SK-N-SH treated with all-trans-retinoic acid at 6 μM for 48 hours (cell line): ENCODE measurements at regions not wholly inside any gene's neighbourhood (a gene's known extent, or its start where the extent isn't known, plus 50 kb on each side); places are given as distances from the start of the nearest gene placed in this dataset.
"Not testable (repeated sequence)": the region's sequence is repeated elsewhere in the genome, so short reads cannot be mapped to it uniquely, and the experiment has no call there.

Experiments used
- ATAC-seq: fragments of 200-7000 bp; cut with Tn5 transposase; 3 replicates; pipeline ENCODE4 v1.9.1; 2020; ENCODE audit warnings: mild to moderate bottlenecking, moderate library complexity
- ARNTL ChIP-seq: fragments of 450-650 bp; formaldehyde crosslinking; IDR thresholded peaks from 2 replicates; pipeline ENCODE4 v1.5.0; 2020; ENCODE audit warnings: low read depth, mild to moderate bottlenecking, moderate library complexity, borderline replicate concordance
- BACH2 ChIP-seq: fragments of 250-450 bp; sonication (Bioruptor Pico); IDR thresholded peaks from 2 replicates; pipeline ENCODE4 v1.9.0; 2021; ENCODE audit warnings: mild to moderate bottlenecking, borderline replicate concordance
- CSDC2 ChIP-seq: fragments of 250-450 bp; sonication (Bioruptor Pico); IDR thresholded peaks from 2 replicates; pipeline ENCODE4 v1.5.0; 2020; ENCODE audit warnings: mild to moderate bottlenecking, moderate library complexity
- ESRRG ChIP-seq: fragments of 250-450 bp; sonication (Bioruptor Pico); IDR thresholded peaks from 2 replicates; pipeline ENCODE4 v1.6.1; 2021; ENCODE audit warnings: mild to moderate bottlenecking
- GLIS3 ChIP-seq: fragments of 250-450 bp; sonication (Bioruptor Pico); IDR thresholded peaks from 2 replicates; pipeline ENCODE4 v1.5.0; 2020; ENCODE audit warnings: mild to moderate bottlenecking, moderate library complexity
- ISL1 ChIP-seq: fragments of 250-450 bp; sonication (Bioruptor Pico); IDR thresholded peaks from 2 replicates; pipeline ENCODE4 v2.1.2; 2022; ENCODE audit warnings: mild to moderate bottlenecking, moderate library complexity
- OSR1 ChIP-seq: fragments of 250-450 bp; sonication (Bioruptor Pico); IDR thresholded peaks from 2 replicates; pipeline ENCODE4 v1.8.0; 2022; ENCODE audit warnings: moderate library complexity, mild to moderate bottlenecking, inconsistent platforms
- PPARA ChIP-seq: fragments of 250-450 bp; sonication (Bioruptor Pico); IDR thresholded peaks from 2 replicates; pipeline ENCODE4 v1.5.0; 2020; ENCODE audit warnings: mild to moderate bottlenecking, borderline replicate concordance
- RARB ChIP-seq: fragments of 250-450 bp; sonication (Bioruptor Pico); IDR thresholded peaks from 2 replicates; pipeline ENCODE4 v1.8.0; 2021; ENCODE audit warnings: mild to moderate bottlenecking, moderate library complexity
- SNAI2 ChIP-seq: fragments of 250-450 bp; sonication (Bioruptor Pico); IDR thresholded peaks from 2 replicates; pipeline ENCODE4 v1.5.0; 2020; ENCODE audit warnings: mild to moderate bottlenecking, moderate library complexity
- TCF4 ChIP-seq: fragments of 250-450 bp; sonication (Bioruptor Pico); IDR thresholded peaks from 2 replicates; pipeline ENCODE4 v1.8.0; 2021; ENCODE audit warnings: mild to moderate bottlenecking, moderate library complexity, borderline replicate concordance
- ZC3H10 ChIP-seq: fragments of 250-450 bp; sonication (Bioruptor Pico); IDR thresholded peaks from 2 replicates; pipeline ENCODE4 v1.5.1; 2021; ENCODE audit warnings: mild to moderate bottlenecking, moderate library complexity
- ZFP3 ChIP-seq: fragments of 250-450 bp; sonication (Bioruptor Pico); IDR thresholded peaks from 2 replicates; pipeline ENCODE4 v1.5.0; 2020; ENCODE audit warnings: mild to moderate bottlenecking, moderate library complexity
- ZFP30 ChIP-seq: fragments of 450-650 bp; formaldehyde crosslinking; IDR thresholded peaks from 2 replicates; pipeline ENCODE4 v1.5.0; 2022; ENCODE audit warnings: mild to moderate bottlenecking, moderate library complexity
- ZNF565 ChIP-seq: fragments of 450-650 bp; formaldehyde crosslinking; conservative IDR thresholded peaks from 2 replicates; pipeline ENCODE4 v1.5.0; 2020; ENCODE audit warnings: low read depth, mild to moderate bottlenecking, moderate library complexity
- ZNF70 ChIP-seq: fragments of 450-650 bp; formaldehyde crosslinking; IDR thresholded peaks from 2 replicates; pipeline ENCODE4 v1.5.0; 2020; ENCODE audit warnings: mild to moderate bottlenecking, moderate library complexity
- ZNF8 ChIP-seq: fragments of 450-650 bp; formaldehyde crosslinking; IDR thresholded peaks from 2 replicates; pipeline ENCODE4 v1.5.0; 2020; ENCODE audit warnings: mild to moderate bottlenecking, moderate library complexity
- TF ChIP-seq, protein P1 (sequence below): fragments of 250-450 bp; sonication (Bioruptor Pico); IDR thresholded peaks from 2 replicates; pipeline ENCODE4 v1.8.0; 2020; ENCODE audit warnings: mild to moderate bottlenecking, moderate library complexity, borderline replicate concordance
- TF ChIP-seq, protein P2 (sequence below): fragments of 250-450 bp; sonication (Bioruptor Pico); IDR thresholded peaks from 2 replicates; pipeline ENCODE4 v1.5.1; 2021; ENCODE audit warnings: mild to moderate bottlenecking, moderate library complexity
- TF ChIP-seq, protein P3 (sequence below): fragments of 250-450 bp; sonication (Bioruptor Pico); IDR thresholded peaks from 2 replicates; pipeline ENCODE4 v1.8.0; 2021; ENCODE audit warnings: low read depth, mild to moderate bottlenecking, moderate library complexity, borderline replicate concordance
- TF ChIP-seq, protein P4 (sequence below): fragments of 250-450 bp; sonication (Bioruptor Pico); IDR thresholded peaks from 2 replicates; pipeline ENCODE4 v1.5.1; 2020; ENCODE audit warnings: low read depth, mild to moderate bottlenecking, moderate library complexity

DNA sequence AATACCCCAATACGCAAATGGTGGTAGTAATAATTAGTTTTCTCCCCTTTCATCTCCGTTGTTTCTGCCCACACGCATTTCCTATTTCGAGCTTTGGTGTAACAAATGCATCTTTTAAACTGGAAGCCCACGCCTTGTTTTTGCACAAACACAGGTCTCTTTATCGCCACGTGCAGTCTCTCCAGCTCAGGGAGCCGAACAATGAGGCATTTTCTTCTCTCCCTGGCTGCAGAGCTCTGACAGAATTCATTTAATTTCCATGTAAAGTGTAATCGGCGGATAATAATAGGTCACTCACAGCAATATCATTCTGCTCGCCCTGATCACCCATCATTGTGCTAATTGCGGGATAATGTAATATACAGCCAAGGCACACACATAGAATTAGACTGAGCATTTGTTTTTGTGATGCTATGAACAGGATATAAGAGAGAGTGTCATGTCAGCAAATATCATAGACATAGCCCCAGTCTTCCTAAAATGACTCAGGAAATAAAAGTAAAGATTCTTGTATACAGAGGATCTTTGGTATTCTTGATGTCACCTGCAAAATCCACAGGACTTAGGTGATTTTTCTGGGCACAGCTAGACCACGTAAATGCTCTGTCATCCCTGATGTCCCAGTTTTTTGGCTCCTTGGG, 452.6 kb upstream of the CDH11 start:
- TF ChIP-seq ISL1 (no peak), ZNF8 (no peak), RARB (CRISPR knock-in tag) (no peak), PPARA (CRISPR knock-in tag) (no peak)
- TF ChIP-seq, protein P1, sequence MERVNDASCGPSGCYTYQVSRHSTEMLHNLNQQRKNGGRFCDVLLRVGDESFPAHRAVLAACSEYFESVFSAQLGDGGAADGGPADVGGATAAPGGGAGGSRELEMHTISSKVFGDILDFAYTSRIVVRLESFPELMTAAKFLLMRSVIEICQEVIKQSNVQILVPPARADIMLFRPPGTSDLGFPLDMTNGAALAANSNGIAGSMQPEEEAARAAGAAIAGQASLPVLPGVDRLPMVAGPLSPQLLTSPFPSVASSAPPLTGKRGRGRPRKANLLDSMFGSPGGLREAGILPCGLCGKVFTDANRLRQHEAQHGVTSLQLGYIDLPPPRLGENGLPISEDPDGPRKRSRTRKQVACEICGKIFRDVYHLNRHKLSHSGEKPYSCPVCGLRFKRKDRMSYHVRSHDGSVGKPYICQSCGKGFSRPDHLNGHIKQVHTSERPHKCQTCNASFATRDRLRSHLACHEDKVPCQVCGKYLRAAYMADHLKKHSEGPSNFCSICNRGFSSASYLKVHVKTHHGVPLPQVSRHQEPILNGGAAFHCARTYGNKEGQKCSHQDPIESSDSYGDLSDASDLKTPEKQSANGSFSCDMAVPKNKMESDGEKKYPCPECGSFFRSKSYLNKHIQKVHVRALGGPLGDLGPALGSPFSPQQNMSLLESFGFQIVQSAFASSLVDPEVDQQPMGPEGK (CRISPR knock-in tag): no peak
- no peak for ATAC-seq

DNA sequence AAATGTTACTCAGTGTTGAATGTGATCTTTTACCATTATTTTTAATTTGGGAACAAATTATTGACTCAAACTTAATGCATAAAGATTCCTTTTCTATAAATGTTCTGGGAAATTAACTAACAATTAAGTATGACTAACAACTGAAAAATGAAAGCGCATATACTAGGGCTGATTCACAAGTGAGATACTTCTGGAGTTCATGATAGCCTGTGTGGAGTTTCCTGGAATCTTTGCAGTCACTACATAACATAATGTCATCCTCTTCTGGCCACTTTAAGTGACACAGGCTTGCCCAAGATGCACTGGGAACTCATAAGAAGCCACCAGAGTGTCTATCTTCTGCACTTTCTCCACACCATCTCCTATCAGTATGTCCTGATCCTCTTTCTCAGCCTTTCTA, 450.3 kb upstream of the CDH11 start:
- peak; percentile 66 for TF ChIP-seq ISL1
- no peak for TF ChIP-seq ZNF565 (CRISPR knock-in tag)
- TF ChIP-seq, protein P1 (CRISPR knock-in tag): no peak
- peak; percentile 32; the same call in 1 of the 2 replicates for TF ChIP-seq ZC3H10 (CRISPR knock-in tag)
- TF ChIP-seq, all 23 proteins: peak for 2
- peak; percentile 89 for ATAC-seq

DNA sequence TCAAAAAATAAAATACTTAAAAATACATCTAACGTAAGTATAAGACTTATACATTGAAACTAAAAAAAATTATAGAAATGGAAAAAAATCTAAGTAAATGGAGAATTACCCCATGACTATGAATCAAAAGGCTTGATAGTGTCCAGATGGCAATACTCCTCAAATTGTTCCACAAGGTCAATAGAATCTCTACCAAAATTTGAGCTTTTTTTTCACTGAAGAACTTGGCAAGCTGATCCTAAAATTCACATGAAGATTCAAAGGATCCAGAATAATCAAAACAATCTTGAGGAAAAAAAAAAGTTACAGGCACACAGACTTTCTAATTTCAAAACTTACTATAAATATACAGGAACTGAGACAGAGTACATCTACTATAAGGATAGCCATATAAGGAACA, 448.4 kb upstream of the CDH11 start:
- no peak for TF ChIP-seq RARB (CRISPR knock-in tag)
- TF ChIP-seq ZC3H10 (CRISPR knock-in tag): no peak
- TF ChIP-seq ZNF565 (CRISPR knock-in tag): no peak
- TF ChIP-seq, protein P2, sequence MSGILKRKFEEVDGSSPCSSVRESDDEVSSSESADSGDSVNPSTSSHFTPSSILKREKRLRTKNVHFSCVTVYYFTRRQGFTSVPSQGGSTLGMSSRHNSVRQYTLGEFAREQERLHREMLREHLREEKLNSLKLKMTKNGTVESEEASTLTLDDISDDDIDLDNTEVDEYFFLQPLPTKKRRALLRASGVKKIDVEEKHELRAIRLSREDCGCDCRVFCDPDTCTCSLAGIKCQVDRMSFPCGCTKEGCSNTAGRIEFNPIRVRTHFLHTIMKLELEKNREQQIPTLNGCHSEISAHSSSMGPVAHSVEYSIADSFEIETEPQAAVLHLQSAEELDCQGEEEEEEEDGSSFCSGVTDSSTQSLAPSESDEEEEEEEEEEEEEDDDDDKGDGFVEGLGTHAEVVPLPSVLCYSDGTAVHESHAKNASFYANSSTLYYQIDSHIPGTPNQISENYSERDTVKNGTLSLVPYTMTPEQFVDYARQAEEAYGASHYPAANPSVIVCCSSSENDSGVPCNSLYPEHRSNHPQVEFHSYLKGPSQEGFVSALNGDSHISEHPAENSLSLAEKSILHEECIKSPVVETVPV (CRISPR knock-in tag): no peak
- TF ChIP-seq BACH2 (CRISPR knock-in tag): no peak
- TF ChIP-seq GLIS3 (CRISPR knock-in tag): no peak
- no peak for TF ChIP-seq ARNTL (CRISPR knock-in tag)
- no peak for TF ChIP-seq ZNF8
- TF ChIP-seq ZFP3 (CRISPR knock-in tag): no peak
- TF ChIP-seq, all 23 proteins: peak for 0
- no peak for ATAC-seq

DNA sequence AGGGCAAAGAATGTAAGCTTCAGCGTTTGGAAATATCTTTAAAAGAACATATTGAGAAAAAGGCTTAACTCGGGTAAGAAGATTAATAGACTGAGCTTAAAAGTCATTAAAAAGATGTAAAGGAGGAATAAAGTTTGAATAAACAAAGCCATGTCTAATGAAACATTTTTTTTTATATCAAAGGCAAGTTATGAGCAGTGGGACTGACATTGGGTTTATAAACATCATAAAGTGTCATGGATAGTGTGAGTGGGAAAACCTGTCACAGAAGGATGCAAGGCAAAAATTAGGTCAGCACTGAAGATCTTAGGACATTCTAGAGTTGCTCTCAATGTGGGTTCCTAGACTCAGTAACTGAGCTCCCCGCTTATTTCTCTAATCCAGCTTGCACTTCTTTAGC, 438.0 kb upstream of the CDH11 start:
- ATAC-seq: no peak
- TF ChIP-seq, protein P1 (CRISPR knock-in tag): no peak
- TF ChIP-seq CSDC2 (CRISPR knock-in tag): no peak
- TF ChIP-seq ZNF70: no peak
- TF ChIP-seq PPARA (CRISPR knock-in tag): no peak
- TF ChIP-seq, protein P3, sequence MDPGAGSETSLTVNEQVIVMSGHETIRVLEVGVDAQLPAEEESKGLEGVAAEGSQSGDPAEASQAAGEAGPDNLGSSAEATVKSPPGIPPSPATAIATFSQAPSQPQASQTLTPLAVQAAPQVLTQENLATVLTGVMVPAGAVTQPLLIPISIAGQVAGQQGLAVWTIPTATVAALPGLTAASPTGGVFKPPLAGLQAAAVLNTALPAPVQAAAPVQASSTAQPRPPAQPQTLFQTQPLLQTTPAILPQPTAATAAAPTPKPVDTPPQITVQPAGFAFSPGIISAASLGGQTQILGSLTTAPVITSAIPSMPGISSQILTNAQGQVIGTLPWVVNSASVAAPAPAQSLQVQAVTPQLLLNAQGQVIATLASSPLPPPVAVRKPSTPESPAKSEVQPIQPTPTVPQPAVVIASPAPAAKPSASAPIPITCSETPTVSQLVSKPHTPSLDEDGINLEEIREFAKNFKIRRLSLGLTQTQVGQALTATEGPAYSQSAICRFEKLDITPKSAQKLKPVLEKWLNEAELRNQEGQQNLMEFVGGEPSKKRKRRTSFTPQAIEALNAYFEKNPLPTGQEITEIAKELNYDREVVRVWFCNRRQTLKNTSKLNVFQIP (CRISPR knock-in tag): no peak
- no peak for TF ChIP-seq BACH2 (CRISPR knock-in tag)
- TF ChIP-seq SNAI2 (CRISPR knock-in tag): no peak
- TF ChIP-seq, protein P2 (CRISPR knock-in tag): no peak
- TF ChIP-seq, protein P4, sequence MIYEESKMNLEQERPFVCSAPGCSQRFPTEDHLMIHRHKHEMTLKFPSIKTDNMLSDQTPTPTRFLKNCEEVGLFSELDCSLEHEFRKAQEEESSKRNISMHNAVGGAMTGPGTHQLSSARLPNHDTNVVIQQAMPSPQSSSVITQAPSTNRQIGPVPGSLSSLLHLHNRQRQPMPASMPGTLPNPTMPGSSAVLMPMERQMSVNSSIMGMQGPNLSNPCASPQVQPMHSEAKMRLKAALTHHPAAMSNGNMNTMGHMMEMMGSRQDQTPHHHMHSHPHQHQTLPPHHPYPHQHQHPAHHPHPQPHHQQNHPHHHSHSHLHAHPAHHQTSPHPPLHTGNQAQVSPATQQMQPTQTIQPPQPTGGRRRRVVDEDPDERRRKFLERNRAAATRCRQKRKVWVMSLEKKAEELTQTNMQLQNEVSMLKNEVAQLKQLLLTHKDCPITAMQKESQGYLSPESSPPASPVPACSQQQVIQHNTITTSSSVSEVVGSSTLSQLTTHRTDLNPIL: no peak
- TF ChIP-seq RARB (CRISPR knock-in tag): no peak
- no peak for TF ChIP-seq ZNF8
- TF ChIP-seq OSR1 (CRISPR knock-in tag): no peak
- TF ChIP-seq ISL1: no peak
- TF ChIP-seq ESRRG (CRISPR knock-in tag): no peak
- no peak for TF ChIP-seq ARNTL (CRISPR knock-in tag)
- TF ChIP-seq ZFP30: no peak
- no peak for TF ChIP-seq TCF4 (CRISPR knock-in tag)

DNA sequence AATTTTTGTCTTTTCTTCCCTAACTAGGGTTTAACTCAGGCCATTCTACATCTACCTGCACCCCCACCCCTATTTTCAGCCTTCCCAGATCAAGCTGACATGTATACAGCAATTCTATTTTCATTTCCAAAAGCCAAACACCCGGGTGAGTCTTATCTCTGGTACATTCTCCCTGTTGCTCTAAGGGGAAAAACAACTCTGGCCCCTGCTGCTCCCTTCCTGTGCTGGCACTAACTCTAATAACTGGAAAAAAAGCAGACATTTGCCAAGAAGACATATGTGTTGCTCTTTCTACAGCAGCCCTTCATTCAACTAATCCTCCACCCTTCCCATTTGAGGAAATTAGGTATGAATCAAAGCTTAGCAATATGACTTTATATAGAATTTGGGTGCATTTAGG, 427.8 kb upstream of the CDH11 start:
- ATAC-seq: not testable (repeated sequence)
